Erythroblast (primary cell): ENCODE measurements at regions not wholly inside any gene's neighbourhood (a gene's known extent, or its start where the extent isn't known, plus 50 kb on each side); places are given as distances from the start of the nearest gene placed in this dataset.

Source experiments
- DNase-seq, 2 experiments: peaks; one replicate each; lab custom pipeline; 2025; lab: John Stamatoyannopoulos, UW
- GATA1 ChIP-seq: IDR thresholded peaks from 2 replicates; pipeline ENCODE4 v1.6.1; 2011; ENCODE audit warnings: low read depth, mild to moderate bottlenecking, control low read depth, low read length, moderate library complexity
- POLR2A ChIP-seq: IDR thresholded peaks from 2 replicates; pipeline ENCODE4 v1.6.1; 2011; ENCODE audit warnings: mild to moderate bottlenecking, low read length

DNA sequence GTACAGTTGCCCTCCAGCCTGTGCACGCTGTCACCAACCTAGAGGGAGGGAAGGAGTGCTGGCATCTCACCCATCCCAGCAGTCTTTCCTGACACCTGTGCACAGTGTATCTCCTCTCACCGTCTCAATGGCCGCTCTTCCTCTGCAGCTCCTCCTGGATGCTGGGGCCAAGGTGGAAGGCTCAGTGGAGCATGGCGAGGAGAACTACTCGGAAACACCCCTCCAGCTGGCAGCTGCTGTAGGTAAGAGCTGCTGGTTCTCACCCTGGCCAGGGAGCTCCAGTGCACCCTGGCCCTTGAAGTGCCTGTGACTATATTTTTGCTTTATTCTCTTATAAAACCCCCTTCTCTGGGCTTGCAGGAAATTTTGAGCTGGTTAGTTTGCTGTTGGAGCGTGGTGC, 68.7 kb upstream of the PWP1 start:
- no peak for DNase-seq
- TF ChIP-seq GATA1 (no peak), POLR2A (no peak)

DNA sequence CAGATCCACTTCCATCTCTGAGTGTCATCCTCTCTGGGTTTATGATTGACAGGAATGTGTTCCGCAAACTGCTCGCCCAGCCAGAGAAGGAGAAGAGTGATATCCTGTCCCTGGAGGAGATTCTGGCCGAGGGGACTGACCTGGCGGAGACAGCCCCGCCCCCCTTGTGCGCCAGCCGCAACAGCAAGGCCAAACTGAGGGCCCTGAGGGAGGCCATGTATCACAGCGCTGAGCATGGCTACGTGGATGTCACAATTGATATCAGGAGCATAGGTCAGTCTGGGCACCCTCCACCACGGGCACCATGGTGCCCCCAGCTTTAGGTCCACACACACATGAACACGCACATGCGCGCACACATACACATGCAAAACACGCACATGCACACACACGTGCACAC, 67.5 kb upstream of the PWP1 start:
- no peak for DNase-seq
- TF ChIP-seq GATA1 (no peak), POLR2A (no peak)

DNA sequence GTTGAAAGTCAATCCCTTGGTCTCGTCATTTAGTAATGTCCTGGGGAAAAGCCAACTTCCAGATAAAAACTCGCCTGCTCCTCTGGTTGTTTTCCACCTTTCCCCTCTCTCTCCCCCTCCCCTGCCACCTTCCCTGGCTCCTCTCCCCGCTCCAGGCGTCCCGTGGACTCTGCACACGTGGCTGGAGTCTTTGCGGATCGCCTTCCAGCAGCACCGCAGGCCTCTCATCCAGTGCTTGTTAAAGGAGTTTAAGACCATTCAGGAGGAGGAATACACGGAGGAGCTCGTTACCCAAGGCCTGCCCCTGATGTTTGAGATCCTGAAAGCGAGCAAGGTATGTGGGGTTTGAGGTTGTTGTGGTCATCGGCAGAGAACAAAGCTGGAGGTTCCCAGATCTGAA, 65.8 kb upstream of the PWP1 start:
- DNase-seq: no peak
- TF ChIP-seq POLR2A (no peak), GATA1 (no peak)

- TF ChIP-seq POLR2A (no peak), GATA1 (no peak)
- DNase-seq: peak; percentile 17 to 41
Measured at GRCh38 chr12:107622001-107622400, 63.6 kb upstream of the PWP1 start.

- no peak for DNase-seq
- TF ChIP-seq POLR2A (no peak), GATA1 (no peak)
Measured at GRCh38 chr12:107624493-107624892, 61.1 kb upstream of the PWP1 start.

GRCh38 chr12:107631715-107632114, 53.9 kb upstream of the PWP1 start:
- TF ChIP-seq GATA1 (no peak), POLR2A (no peak)
- no peak for DNase-seq

DNA sequence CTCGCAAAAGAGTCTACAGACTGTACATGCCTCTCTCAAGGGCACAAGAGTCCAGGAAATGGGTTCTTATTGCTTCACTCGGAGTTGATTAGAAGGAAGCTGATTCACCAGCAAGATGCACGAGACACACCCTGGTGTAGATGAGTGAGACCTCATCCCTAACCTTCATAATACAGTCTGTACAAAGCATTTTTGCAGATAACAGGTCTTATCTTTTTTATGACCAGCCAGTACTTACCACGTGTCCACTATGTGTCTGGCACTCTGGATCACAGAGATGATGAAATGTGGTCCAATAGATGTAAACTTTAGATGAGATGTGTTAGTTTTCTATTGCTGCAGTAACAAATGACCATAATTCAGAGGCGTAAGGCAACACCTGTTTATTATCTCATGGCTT, 53.4 kb upstream of the PWP1 start:
- TF ChIP-seq GATA1: no peak
- TF ChIP-seq POLR2A: no peak
- peak in 1 of 2 experiments; percentile 12 for DNase-seq

- TF ChIP-seq POLR2A (no peak), GATA1 (no peak)
Measured at GRCh38 chr12:107634530-107634929, 51.1 kb upstream of the PWP1 start.

DNA sequence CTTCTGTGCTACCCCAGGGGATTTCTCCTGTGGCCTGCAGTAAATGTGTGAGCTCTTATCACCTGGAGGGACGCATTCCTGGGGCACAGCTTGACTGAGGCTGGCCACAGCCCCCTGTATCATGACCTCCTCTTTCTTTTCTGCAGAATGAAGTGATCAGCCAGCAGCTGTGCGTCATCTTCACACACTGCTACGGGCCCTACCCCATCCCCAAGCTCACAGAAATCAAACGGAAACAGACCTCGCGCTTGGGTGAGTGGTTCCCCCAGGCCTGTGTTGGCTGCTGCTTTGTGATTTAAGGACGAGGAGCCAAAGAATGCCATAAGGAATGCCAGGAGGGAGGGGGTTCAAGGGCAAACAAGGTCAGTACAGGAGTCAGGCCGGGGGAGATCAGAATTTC, 50.5 kb upstream of the PWP1 start:
- no peak for DNase-seq
- TF ChIP-seq GATA1: no peak
- TF ChIP-seq POLR2A: no peak

More at GRCh38 chr12:107634530-107634929, 51.1 kb upstream of the PWP1 start:
- no peak for DNase-seq
